ENCODE measurements at regions not wholly inside any gene's neighbourhood (a gene's known extent, or its start where the extent isn't known, plus 50 kb on each side); places are given as distances from the start of the nearest gene placed in this dataset.

- TF ChIP-seq, protein P1, sequence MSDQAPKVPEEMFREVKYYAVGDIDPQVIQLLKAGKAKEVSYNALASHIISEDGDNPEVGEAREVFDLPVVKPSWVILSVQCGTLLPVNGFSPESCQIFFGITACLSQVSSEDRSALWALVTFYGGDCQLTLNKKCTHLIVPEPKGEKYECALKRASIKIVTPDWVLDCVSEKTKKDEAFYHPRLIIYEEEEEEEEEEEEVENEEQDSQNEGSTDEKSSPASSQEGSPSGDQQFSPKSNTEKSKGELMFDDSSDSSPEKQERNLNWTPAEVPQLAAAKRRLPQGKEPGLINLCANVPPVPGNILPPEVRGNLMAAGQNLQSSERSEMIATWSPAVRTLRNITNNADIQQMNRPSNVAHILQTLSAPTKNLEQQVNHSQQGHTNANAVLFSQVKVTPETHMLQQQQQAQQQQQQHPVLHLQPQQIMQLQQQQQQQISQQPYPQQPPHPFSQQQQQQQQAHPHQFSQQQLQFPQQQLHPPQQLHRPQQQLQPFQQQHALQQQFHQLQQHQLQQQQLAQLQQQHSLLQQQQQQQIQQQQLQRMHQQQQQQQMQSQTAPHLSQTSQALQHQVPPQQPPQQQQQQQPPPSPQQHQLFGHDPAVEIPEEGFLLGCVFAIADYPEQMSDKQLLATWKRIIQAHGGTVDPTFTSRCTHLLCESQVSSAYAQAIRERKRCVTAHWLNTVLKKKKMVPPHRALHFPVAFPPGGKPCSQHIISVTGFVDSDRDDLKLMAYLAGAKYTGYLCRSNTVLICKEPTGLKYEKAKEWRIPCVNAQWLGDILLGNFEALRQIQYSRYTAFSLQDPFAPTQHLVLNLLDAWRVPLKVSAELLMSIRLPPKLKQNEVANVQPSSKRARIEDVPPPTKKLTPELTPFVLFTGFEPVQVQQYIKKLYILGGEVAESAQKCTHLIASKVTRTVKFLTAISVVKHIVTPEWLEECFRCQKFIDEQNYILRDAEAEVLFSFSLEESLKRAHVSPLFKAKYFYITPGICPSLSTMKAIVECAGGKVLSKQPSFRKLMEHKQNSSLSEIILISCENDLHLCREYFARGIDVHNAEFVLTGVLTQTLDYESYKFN (CRISPR knock-in tag; conservative IDR thresholded peaks at IDR 0.05), result no peak
- TF ChIP-seq ZNF317 (CRISPR knock-in tag; IDR thresholded peaks at IDR 0.05) (no peak), ATRX (CRISPR knock-in tag; IDR thresholded peaks at IDR 0.05; ENCODE audit: borderline replicate concordance) (no peak), FOXP1 (IDR thresholded peaks at IDR 0.05) (no peak), FOXP1 (CRISPR knock-in tag; IDR thresholded peaks at IDR 0.05) (no peak), ZNF263 (CRISPR knock-in tag; IDR thresholded peaks at IDR 0.05) (no peak), NCOR1 (IDR thresholded peaks at IDR 0.05; ENCODE audit: borderline replicate concordance, low read length) (no peak), ZXDC (CRISPR knock-in tag; IDR thresholded peaks at IDR 0.05) (no peak), ZNF547 (CRISPR knock-in tag; IDR thresholded peaks at IDR 0.05) (no peak), MIER2 (CRISPR knock-in tag; IDR thresholded peaks at IDR 0.05) (no peak), NR2F2 (IDR thresholded peaks at IDR 0.05; ENCODE audit: borderline replicate concordance, low read depth) (no peak), RFXANK (CRISPR knock-in tag; IDR thresholded peaks at IDR 0.05) (no peak), ZNF557 (CRISPR knock-in tag; IDR thresholded peaks at IDR 0.05) (no peak)
- TF ChIP-seq, protein P2, sequence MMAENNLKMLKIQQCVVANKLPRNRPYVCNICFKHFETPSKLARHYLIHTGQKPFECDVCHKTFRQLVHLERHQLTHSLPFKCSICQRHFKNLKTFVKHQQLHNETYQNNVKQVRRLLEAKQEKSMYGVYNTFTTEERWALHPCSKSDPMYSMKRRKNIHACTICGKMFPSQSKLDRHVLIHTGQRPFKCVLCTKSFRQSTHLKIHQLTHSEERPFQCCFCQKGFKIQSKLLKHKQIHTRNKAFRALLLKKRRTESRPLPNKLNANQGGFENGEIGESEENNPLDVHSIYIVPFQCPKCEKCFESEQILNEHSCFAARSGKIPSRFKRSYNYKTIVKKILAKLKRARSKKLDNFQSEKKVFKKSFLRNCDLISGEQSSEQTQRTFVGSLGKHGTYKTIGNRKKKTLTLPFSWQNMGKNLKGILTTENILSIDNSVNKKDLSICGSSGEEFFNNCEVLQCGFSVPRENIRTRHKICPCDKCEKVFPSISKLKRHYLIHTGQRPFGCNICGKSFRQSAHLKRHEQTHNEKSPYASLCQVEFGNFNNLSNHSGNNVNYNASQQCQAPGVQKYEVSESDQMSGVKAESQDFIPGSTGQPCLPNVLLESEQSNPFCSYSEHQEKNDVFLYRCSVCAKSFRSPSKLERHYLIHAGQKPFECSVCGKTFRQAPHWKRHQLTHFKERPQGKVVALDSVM (CRISPR knock-in tag; IDR thresholded peaks at IDR 0.05), result no peak
- TF ChIP-seq, protein P3, sequence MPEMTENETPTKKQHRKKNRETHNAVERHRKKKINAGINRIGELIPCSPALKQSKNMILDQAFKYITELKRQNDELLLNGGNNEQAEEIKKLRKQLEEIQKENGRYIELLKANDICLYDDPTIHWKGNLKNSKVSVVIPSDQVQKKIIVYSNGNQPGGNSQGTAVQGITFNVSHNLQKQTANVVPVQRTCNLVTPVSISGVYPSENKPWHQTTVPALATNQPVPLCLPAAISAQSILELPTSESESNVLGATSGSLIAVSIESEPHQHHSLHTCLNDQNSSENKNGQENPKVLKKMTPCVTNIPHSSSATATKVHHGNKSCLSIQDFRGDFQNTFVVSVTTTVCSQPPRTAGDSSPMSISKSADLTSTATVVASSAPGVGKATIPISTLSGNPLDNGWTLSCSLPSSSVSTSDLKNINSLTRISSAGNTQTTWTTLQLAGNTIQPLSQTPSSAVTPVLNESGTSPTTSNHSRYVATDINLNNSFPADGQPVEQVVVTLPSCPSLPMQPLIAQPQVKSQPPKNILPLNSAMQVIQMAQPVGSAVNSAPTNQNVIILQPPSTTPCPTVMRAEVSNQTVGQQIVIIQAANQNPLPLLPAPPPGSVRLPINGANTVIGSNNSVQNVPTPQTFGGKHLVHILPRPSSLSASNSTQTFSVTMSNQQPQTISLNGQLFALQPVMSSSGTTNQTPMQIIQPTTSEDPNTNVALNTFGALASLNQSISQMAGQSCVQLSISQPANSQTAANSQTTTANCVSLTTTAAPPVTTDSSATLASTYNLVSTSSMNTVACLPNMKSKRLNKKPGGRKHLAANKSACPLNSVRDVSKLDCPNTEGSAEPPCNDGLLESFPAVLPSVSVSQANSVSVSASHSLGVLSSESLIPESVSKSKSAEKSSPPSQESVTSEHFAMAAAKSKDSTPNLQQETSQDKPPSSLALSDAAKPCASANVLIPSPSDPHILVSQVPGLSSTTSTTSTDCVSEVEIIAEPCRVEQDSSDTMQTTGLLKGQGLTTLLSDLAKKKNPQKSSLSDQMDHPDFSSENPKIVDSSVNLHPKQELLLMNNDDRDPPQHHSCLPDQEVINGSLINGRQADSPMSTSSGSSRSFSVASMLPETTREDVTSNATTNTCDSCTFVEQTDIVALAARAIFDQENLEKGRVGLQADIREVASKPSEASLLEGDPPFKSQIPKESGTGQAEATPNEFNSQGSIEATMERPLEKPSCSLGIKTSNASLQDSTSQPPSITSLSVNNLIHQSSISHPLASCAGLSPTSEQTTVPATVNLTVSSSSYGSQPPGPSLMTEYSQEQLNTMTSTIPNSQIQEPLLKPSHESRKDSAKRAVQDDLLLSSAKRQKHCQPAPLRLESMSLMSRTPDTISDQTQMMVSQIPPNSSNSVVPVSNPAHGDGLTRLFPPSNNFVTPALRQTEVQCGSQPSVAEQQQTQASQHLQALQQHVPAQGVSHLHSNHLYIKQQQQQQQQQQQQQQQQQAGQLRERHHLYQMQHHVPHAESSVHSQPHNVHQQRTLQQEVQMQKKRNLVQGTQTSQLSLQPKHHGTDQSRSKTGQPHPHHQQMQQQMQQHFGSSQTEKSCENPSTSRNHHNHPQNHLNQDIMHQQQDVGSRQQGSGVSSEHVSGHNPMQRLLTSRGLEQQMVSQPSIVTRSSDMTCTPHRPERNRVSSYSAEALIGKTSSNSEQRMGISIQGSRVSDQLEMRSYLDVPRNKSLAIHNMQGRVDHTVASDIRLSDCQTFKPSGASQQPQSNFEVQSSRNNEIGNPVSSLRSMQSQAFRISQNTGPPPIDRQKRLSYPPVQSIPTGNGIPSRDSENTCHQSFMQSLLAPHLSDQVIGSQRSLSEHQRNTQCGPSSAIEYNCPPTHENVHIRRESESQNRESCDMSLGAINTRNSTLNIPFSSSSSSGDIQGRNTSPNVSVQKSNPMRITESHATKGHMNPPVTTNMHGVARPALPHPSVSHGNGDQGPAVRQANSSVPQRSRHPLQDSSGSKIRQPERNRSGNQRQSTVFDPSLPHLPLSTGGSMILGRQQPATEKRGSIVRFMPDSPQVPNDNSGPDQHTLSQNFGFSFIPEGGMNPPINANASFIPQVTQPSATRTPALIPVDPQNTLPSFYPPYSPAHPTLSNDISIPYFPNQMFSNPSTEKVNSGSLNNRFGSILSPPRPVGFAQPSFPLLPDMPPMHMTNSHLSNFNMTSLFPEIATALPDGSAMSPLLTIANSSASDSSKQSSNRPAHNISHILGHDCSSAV (CRISPR knock-in tag; IDR thresholded peaks at IDR 0.05; ENCODE audit: borderline replicate concordance), result no peak
Measured at GRCh38 chr4:66372706-66373105, 702.4 kb upstream of the EPHA5 start (continued).

Measured in HepG2 (cell line).